GM04503 (cell line): ENCODE measurements at regions not wholly inside any gene's neighbourhood (a gene's known extent, or its start where the extent isn't known, plus 50 kb on each side); places are given as distances from the start of the nearest gene placed in this dataset.
"Not testable (repeated sequence)": the region's sequence is repeated elsewhere in the genome, so short reads cannot be mapped to it uniquely, and the experiment has no call there.

Experiments
- DNase-seq: peaks from one replicate; pipeline ENCODE4 v3.0.0-alpha.2; 2012; ENCODE audit warnings: low read depth

DNA sequence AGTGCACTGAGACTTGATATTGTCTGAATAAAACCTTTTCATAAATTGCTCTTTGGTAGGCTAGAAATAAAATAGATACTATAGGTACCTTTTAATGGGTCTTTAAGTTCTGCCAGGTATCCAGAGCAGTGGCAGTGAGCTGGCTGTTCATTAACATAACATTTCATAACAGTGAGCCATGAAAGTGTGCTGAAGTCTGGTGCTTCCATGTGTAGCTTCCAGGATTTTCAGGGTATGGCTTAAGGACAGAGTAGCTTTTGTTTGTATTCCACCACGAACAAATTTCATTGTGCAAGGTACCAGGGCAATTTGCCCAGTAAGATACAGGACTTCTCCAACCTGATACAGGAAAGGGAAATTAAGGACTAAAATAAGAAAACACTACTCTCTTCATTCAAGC lies 124.7 kb upstream of the NANOGP8 start:
- no peak for DNase-seq

DNA sequence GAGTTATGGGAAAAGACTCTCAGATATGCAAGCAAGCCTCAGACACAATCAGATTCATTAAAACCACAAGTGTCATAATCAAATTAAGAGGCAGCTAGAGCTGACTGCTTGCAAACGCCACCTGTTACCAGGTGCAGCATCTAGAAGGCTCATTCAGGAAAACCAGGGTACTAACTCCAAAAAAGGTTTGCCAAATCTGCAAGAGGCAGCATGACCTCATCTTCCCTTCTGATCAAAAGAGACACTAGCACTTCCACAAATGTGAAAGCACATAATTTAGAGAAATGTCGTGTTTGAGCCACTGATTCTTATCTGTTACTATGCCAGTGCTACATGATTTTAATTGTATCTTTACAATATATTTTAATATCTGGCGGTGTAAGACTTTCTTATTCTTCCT lies 123.3 kb upstream of the NANOGP8 start:
- DNase-seq, result no peak

DNA sequence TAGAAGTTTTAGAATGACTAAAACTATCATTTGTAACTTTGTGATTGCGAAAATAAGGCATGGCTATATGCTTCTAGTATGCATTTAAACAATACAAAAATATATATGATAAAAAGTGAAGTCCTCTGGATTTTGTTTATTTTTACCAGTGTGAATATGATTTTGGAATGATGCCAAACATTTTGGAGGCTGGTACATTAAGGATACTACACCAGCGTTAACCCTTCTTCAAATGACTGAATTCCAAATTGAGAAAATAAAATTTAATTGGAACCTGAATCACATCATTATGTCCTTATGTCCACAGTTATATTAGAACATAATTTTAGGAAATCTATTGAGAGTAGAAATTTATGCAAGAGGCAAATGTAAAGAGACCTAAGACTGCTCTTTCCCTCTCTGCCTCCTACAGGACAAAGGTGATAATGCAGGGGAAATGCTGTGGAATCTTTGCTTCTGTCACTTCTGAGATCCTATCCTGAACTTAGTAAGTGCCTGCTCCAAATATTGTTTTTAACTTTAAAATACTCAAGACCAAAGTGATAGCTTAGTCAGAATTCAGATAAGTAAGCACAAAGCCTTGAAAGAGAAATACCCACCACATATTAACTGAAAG lies 121.1 kb upstream of the NANOGP8 start:
- DNase-seq, result no peak

DNA sequence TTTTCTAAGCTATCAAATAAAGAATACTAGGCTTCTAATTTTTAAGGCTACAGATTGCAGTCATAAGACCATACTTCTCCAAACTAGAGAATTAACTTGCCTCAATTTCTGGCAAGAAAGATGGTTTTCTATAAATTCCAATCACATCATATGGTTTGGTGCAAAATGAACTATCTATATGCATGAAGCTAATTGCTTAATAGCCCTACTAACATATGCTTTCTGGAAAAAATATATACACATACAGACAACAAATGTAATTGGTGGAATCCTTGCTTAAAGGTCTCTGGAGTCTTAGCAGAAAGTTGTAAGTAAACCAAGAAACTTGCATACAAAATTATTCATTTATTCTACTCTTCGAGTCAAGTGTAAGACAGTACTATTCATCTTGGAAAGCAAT lies 113.1 kb upstream of the NANOGP8 start:
- DNase-seq, result no peak

DNA sequence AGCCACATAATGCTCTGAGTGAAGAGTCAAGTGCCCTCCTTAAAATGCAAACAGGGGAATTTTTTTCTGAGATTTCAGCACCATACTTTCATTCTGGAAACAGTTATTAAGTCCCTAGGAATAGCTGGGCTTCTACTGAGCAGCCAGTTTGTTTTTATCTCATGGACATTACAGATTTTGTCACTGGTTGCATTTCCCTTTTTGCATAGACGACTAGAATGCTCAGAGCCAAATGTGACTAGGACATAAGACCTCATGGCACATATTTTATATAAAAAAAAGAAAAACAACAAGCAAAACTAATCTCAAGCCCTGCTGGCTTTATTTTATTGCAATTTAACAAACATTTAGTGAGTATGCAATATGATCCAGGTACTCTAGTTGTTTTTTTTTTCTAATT lies 112.7 kb upstream of the NANOGP8 start:
- DNase-seq, result no peak

DNA sequence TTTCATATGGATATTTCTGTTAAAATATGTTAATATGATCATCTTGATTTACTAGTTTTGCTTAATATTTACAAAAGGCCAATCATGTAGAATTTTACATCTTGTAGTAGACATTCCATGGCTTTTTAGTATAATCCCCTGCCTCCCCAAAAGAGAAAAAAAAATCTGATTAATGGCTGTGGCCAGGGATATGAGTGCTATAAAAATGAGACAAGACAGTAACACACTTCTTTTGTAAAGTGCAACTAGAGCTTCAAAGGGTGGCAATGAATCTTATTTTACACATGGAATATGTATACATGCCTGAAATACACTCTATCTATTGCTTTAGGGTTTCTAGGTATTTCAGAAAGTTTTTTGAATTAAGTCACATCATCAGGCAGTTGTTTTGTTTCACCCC lies 112.2 kb upstream of the NANOGP8 start:
- no peak for DNase-seq

DNA sequence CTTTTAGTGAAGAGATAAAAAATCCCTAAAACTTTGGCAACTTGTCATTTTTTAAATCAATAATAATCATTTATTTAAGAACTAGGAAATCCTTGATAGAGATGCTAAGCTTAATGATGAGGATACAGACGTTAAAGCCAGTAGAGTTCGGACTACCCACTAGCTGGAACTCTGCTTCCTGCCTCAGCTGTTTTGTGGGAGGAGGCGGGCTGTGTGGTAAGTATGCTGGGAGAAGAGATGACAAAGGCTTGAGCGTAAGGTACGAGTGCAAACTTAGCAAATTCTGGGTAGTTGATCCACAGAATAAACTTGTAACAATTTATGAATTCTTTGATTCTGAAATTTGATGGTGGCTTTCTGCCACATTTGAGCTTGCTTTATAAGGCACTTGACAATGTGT lies 111.2 kb upstream of the NANOGP8 start:
- no peak for DNase-seq

DNA sequence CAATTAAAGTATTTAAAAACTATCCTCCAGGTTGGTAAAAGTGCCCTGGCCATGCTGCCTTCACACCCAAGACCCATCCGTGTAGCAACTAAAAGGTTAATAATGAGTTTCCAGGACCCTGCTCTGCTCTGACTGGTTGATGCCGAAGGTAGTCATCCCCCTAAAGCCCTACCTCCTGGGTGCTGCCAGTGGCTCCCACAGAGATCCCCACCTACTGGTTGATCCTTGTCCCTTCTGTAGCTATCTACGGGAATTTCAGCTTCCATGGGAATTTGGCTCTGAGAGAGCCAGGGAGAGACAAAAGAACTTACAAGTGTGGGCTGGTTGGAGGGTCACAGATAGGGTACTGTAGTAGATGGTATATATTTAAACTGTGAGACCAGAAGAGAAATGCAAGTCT lies 110.6 kb upstream of the NANOGP8 start:
- DNase-seq, result no peak

DNA sequence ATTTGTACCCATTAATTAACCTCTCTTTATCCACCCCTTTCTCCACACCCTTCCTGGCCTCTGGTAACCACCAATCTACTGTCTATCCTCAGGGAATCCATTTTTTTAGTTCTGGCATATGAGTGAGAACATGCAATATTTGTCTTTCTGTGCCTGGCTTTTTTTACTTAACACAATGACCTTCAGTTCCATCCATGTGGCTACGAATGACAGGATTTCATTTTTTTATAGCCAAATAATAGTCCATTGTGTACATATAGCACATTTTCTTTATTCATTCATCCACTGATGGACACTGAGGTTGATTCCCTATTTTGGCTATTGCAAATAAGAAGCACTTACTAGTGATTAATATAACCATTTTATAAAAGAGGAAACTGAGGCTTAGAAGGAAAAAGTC lies 109.9 kb upstream of the NANOGP8 start:
- DNase-seq, result no peak

DNA sequence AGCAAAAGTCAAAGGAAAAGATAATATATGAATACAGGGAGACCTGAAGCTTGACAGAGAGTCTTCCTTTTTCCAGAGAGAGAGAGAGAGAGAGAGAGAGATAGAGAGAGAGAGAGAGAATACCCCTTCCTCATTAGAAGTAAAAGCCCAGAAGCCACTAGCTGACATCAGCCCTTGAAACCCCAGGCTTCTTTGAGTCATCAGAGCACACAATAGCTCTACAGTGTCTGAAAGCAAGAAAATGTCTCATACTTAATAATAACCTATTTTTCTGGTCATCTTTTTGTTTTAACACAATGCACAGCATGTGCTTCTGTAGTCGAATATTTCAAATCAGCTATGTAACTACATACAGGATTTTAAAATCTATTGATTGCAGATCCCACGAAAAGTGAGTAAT lies 109.2 kb upstream of the NANOGP8 start:
- no peak for DNase-seq

DNA sequence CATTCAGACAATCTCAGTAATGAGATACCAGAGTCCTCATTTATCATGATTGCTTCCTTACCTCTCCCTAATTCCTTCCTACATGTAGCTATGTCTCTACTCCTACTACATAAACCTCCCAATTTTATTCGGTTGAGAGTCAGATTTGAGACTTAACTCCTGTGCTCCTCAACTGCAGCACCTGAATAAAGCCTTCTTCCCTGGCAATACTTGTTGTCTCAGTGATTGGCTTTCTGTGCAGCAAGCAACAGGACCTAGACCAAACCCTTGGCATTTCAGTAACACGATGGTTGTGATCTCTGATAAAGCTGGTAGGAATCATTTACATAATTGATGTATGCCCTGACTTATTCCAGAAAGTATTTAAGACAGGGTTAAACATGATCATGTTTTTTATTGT lies 106.7 kb upstream of the NANOGP8 start:
- DNase-seq, result no peak

DNA sequence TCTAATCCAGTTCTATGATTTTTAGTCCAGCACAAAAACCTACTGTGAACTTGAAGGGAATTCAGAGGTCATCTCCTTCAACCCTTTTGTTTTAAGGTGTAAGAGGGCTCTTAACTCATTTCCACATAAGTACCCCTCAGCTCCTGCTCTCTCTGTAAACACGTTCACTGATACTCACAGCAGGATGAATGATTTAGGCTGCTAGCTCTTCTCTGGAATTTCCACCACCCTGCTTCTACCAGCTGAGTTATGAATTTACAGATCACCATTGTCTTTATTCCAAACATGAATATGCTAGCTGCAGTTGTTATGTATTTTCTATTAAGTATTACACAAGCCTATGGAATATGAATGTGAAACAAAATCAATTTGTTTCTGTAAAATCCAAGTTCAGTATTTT lies 101.3 kb upstream of the NANOGP8 start:
- DNase-seq, result no peak

DNA sequence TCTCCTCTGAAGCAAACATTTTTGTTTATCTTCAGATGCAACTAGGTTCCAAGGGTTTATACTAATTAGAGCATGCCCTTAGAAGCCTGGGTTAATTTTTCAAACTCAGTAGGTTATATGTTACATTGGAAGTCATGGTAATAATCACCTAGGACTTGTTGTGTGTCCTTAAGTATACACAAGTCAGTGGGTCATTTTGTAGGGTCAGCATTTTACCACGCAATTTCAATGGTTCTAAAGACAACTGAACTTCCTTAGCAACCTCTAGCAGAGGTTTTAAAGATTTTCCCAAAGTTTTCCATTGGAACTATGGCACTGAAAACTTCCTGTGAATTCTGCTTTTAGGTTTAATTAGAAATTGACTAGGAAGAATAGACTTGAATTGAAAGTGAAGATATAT lies 99.6 kb upstream of the NANOGP8 start:
- no peak for DNase-seq

DNA sequence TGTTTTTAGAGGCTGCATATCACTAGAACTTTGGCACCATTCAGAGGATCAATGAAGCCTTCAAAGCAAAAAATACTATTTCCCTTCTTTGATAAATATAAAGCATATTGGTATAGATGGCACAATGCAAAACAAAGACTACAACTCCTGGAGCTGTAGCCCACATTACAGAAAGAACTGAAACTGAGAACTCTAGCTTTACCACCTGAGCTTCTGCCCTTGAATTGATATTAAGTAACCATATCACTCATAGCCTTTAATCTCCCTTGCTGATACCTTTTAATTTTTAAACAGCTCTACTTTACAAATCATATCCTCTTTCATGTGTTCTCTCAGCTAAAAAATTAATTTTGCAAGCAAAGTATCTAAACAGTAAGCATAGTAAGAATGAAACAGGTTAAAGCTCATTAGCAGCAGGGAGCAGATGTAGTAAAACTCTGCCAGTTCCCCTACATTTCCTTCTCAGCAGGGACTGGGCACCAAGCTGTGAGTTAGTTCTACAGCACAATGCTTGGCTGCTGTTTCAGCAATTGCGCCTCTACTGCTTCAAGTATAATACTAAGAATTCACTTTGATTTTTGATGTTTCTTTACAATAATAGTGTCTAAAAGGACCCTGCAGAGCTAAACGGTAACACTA lies 97.9 kb upstream of the NANOGP8 start:
- DNase-seq, result no peak

DNA sequence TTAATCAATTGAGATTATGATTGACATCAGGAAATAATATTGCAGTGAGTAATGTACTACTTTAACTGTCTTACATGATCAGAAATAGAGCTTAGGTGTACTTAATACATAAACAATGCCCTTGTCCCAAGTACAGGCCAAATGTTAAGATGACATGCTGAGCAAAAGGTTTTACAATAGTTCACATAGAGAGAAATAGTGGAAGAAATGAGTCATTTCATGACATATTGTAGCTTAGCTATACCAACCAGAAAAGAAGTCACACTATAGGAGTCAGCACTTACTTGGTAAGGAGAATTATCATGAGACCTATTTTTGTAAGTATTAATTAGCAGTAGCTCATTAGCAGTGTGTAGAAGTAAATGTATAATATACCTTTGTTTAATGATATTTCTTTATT lies 96.4 kb upstream of the NANOGP8 start:
- no peak for DNase-seq

DNA sequence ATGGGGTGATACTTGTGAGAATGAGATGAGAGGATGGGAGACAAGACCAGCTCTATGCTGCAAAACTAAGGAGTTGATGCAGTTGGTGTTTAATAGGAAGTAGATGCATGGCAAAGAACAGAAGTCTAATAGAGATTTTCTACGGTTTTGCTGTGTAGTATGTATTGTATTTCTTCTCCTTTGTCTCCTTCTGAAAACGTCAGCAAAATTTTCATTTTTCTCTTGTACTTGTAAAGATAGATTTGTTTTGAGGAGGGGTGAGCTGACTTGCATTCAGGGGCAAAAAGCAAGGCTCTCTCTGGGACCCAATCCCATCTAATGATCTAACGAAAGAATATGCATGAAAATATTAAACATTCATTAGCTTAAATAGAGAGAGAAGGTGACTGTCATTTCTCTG lies 94.6 kb upstream of the NANOGP8 start:
- DNase-seq, result no peak

DNA sequence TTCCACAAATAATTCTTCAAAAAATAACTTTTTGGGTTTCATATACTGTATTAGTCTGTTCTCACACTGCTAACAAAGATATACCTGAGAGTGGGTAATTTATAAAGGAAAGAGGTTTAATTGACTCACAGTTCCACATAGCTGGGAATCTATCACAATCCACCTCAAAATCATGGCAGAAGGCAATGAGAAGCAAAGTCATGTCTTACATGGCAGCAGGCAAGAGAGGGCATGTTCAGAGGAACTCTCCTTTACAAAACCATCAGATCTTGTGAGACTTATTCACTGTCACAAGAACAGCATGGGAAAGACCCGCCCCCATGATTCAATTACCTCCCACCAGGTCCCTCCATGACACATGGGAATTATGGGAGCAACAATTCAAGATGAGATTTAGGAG lies 93.1 kb upstream of the NANOGP8 start:
- not testable (repeated sequence) for DNase-seq

DNA sequence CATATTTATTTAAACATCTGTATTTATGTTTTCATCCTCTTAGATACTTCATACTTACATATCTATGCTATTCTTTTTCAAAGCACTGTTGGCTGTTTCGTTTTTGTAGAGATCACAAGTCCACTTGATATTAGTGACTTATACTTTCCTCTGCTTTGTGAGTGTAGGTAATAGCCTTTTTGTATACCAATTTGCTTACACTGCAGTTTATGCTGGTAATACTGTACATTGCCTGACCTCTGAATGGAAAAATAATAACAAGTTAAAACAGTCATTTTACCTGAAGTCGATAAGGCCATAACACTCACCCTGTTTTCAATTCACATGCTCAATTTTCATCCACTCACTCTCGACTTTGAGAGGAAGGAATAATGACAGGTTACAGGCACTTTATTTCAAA lies 89.9 kb upstream of the NANOGP8 start:
- DNase-seq, result no peak

DNA sequence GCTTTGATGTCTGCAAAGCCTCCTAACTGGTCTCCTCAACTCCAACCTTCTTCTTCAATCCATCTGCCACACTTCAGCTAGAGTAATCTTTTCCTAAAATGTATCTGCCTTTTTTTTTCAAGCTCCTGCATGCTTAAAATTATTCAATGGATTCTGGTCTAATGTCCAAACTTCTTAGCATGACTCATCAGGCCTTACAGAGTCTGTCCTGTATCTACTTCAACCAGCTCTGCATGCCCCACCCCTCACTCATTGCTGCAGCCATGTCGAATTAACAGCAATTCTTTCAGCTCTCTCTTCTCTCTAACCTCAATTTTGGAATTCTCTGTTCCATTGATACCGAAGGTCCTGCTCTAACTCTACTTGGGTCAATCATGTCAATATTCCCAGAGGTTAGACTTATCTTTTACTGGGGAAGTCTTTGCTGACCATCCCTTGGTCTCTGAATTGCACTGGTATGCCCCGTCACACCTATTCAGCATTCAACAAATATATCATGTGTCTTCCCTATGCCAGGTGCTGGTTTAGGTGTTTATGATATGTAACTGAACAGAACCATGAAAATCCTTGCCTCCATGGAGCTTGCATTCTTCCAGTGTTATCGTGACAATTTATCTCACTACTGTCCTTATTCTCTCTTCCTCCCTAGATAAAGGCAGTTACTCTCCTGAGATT lies 88.5 kb upstream of the NANOGP8 start:
- DNase-seq, result no peak

DNA sequence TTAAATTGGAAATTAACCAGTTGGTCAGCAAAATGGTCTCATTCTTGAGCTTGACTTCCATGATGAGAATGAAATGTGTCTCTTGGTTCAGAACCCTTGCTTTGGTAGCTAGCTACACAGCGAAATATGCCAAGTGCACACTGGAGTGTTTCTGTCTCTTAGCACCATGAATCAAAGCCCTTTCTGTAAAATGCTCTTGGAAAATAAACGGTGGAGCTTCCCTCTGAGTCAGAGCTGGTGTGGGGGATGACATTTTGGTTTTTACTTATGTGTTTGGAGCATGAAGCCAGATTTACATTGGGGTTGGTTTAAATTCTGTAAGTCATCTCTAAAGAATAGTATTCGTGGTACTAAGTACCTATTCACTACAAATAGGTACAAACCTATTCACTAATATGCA lies 85.1 kb upstream of the NANOGP8 start:
- no peak for DNase-seq

DNA sequence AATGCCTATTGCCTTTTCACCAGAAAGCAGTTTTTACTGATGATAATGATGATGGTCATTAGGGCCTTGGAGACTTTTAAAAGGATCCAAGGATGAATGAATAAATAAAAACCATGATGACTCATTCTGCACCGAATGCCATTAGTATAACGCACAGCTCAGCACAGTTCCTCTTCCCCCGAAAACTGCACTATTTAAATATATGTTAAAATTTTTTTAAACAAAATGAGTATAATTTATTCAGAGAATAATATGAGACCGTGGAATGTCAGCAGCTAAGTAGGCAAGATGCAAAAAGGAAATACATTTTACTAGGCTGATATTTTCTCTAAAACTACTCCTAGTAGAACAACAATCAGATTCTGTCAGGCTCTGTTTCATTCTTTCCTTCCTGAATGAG lies 83.4 kb upstream of the NANOGP8 start:
- peak; percentile 21 for DNase-seq

DNA sequence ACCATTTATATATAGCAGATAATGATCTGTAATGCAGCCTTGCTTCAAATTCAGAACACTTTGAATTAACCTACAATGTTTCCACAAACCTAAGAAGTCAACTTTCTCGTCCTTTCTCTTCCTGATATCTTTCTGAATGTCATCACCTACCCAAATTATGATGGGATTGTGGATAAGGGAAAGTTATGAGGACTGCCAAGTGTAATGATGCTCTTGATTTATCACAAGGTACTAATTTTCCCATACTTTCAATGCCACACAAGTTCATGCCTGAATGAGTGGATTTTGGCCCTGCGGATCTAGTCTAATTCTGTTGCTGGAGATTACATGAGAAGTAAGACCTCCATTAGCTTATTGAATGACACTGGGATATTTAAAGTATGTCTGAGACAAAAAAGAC lies 82.6 kb upstream of the NANOGP8 start:
- no peak for DNase-seq

DNA sequence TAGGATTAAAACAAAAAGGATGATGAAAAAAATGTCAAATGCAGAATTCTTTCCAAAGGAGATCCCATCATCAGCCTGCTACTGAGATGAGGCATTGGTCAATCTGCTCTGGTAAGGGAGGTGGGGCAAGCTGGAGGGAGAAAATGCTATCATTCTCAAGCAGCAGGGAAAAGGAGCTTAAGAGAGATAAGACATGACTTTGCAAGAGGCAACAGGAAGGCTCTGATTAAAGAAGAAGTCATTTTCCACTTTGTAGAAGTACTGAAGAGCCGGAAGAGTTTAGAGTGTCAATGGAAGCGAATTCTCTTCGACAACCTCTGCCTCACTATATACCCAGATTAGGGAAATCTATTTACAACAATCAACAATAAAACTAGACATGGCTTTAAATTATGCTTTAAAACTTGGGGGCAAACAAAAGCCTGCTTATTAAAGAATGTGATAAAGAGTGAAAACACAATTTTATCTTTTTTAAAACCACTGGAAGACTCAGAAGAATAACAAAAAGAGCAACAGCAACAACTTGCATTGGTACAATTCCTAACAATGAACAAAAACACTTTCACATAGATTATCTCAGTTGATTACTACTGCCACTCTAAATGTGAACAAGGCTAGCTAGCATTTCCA lies 81.8 kb upstream of the NANOGP8 start:
- DNase-seq, result no peak
